ENCODE measurements at regions not wholly inside any gene's neighbourhood (a gene's known extent, or its start where the extent isn't known, plus 50 kb on each side); places are given as distances from the start of the nearest gene placed in this dataset.
"Not testable (repeated sequence)": the region's sequence is repeated elsewhere in the genome, so short reads cannot be mapped to it uniquely, and the experiment has no call there.

GRCh38 chr22:23503142-23503541 lies 76.9 kb downstream of the IGLL1 start:
- intact Hi-C loops (cut with DNase I) = no loop called here
- peak in 4 of 42 donors; percentile 2 to 23 (median 5) for DNase-seq

DNA sequence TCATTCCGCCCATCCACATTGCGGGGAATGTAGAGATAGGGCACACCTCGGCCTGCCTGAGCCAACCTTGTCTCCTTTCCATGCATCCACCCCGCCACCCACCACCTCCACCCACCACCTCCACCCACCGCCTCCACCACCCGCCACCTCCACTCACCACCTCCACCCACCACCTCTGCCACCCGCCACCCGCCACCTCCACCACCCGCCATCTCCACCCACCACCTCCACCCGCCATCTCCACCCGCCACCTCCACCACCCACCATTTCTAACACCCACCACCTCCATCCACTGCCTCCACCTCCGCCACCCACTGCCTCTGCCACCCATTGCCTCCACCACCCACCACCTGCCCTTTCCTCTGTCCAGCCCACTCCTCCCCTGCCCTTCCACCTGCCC lies 78.4 kb downstream of the IGLL1 start:
- intact Hi-C loops (cut with DNase I) = no loop called here
- DNase-seq = peak in 2 of 42 donors; percentile 1

DNA sequence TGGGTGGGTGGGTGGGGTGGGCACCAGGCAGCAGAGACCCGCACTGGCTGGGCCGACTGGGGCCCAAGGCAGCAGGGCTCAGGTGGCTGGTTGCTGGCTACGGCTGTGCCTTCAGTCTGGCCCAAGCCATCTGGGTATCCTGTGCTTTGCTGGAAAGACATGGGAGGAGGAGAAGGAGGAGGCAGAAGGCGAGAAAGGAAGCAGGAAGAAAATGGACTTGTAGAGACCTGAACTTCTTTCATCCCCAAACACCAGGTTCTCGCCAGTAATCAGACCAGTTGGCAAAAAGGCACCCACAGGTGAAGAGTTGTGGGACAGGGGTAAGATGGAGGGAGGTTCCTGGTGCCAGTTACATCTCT lies 78.8 kb downstream of the IGLL1 start:
- peak in 2 of 42 donors; percentile 0 to 15 for DNase-seq

DNA sequence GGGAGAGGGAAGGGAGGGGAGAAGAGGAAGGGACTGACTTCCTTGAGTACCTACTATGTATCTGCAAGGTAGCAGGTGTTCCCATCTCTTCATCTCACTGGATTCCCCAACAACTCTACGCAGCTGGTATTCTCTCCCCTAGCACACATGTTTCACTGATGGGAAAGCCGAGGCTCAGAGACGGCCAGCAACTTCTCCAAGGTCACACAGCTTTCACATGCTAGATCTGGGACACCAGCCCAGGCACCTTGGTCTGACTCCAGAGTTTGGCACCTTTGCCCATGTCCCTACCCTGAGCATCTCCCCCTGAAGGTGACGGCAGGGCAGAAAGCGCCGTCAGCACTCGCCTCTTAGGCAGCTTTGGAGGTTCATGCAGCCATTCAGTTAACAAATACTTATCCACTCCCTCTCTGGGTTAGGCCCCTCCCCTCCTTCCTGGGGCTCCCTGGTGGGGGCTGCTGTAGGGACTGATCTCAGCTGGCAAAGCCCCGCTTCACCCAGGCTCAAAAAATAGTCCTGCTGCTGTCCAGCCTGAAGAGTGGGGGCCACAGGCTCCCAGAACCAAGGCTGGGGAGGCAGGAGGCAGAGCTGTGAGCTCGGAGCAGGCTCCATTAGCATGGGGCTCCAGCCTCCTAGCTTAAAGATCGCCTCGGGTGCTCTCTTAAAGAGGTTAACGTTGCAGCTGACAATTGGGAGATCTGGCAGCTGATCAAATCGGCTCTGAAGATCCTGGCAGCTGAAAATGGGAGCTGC lies 79.4 kb downstream of the IGLL1 start:
- DNase-seq = peak in 5 of 42 donors; percentile 2 to 20 (median 7)
- intact Hi-C loops (cut with DNase I) = no loop called here

More for the DNA sequence above, 78.8 kb downstream of the IGLL1 start:
- intact Hi-C loops (cut with DNase I) = no loop called here

DNA sequence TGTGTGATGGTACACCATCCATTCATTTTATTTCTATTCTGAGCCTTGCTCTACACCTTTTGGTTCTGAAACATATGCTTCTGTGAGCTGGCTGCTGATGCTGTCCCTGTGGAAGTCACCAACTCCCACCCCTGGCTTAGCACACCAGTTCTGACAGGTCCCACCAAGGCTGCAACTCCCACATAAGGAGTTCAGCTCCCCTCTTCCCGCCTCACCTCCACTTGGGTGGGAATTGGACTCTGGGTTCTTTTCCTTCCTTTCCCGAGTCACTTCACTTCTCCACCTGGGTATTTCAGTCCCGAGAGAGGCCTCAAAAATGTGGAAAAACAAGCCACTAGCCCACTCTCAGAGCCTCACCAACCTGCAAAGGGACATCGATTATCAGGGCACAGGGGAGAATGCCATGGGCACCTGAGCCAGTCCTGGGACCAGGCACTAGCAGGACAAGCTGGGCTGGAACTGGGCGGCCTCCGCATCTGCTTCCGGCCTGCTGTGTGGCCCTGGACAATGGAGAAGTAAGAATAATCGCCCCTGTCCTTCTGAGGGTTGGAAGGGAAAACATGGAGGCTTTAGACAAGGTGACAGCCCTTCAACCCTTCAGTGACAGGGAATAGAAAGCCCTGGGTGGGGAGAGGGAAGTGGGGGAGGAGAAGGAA lies 80.1 kb downstream of the IGLL1 start:
- DNase-seq = no peak
- intact Hi-C loops (cut with DNase I) = no loop called here

- peak in 5 of 42 donors; percentile 6 to 30 (median 15) for DNase-seq
- intact Hi-C loops (cut with DNase I) = no loop called here
Measured at GRCh38 chr22:23498811-23499798, 81.0 kb downstream of the IGLL1 start.

GRCh38 chr22:23497889-23498288 lies 82.2 kb downstream of the IGLL1 start:
- DNase-seq = peak in 1 of 42 donors; percentile 10
- intact Hi-C loops (cut with DNase I) = not testable (repeated sequence)

DNA sequence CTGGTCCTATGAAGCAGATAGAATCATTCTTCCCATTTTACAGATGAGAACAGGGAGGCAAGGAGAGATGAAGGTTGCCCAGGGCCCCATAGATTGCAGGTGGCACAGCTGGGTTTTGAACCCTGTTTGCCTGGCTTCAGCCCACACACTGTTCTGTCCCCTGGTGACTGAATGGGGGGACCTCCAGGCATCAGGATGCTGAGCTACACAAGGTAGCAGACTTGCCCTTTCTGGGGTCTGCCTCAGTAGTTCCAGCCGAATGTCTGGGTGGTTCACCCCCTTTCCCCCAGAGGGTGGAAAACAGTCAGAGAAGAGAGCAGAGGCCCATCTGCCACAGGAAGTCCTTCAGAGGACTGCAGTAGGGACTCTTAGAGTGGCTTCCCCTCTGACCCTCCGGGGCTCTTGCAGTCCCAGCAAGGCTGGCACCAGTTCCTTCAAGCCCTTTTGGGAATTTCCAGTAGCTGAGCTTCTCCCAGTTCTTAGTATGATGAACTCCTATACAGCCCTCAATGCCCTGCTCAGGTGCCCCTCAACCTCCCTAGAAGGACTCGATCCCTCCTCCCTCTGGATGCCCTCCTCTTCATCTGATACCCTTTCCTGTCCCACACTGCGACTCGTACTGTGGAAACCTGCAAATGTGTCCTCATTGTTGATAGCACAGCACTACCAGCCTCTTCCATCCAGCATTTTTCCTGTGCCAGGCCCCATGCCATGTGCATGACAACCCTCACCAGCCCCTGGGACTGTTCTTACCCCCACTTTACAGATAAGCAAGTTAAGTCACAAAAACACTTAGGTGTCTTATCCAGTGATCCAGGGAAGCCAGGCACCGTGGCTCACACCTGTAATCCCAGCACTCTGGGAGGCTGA lies 82.8 kb downstream of the IGLL1 start:
- peak in 1 of 42 donors; percentile 7 for DNase-seq
- intact Hi-C loops (cut with DNase I) = no loop called here

- peak in 1 of 42 donors; percentile 16 for DNase-seq
Measured at GRCh38 chr22:23496445-23496833, 83.7 kb downstream of the IGLL1 start.

DNA sequence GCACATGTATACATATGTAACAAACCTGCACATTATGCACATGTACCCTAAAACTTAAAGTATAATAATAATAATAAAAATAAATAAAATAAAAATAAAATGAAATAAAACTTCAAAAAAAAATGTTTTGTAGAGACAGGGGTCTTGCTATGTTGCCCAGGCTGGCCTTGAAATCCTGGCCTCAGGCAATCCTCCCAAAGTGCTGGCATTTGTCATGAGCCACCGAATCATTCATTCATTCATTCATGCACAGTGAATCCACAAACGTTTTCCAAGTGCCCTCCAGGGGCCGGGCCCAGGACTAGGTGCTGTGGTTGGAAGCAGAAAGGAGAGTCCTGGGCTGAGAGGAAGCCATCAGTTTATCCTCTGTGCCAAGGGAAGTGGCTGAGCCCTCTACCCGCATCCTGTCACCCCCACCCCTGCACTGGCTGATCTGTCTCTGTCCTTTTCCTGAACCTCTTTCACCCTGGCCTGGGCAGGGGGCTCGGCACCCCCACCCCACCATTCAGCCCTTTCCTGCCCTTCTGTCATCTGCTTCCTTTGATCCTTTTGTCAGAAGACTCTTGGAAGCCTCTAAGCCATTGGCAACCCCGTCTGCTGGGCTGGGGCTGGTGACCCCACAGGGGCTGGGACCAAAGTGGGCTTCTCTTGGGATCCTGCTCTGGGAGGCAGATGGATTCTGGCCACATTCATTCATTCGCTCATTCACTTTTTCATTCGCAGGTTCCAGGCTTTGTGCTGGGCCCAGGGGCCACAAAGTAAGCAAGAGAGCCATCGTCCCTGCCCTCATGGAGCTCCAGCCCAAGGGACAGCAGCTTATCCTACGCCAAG lies 84.3 kb downstream of the IGLL1 start:
- DNase-seq = peak in 1 of 42 donors; percentile 21
- intact Hi-C loops (cut with DNase I) = no loop called here

More at GRCh38 chr22:23496445-23496833, 83.7 kb downstream of the IGLL1 start:
- intact Hi-C loops (cut with DNase I) = no loop called here

DNA sequence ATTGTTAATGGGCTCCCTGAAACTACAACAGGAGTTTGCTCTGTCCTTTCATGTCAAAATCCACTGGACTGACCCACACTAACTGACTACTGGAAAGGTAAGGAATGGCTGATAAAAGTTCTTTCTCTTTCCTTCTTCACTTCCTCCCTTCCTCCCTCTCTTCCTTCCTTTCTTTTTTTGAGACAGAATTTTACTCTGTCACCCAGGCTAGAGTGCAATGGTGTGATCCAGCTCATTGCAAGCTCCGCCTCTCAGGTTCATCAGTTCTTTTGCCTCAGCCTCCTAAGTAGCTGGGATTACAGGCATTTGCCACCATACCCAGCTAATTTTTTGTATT lies 85.2 kb downstream of the IGLL1 start:
- intact Hi-C loops (cut with DNase I) = no loop called here
- no peak for DNase-seq

DNA sequence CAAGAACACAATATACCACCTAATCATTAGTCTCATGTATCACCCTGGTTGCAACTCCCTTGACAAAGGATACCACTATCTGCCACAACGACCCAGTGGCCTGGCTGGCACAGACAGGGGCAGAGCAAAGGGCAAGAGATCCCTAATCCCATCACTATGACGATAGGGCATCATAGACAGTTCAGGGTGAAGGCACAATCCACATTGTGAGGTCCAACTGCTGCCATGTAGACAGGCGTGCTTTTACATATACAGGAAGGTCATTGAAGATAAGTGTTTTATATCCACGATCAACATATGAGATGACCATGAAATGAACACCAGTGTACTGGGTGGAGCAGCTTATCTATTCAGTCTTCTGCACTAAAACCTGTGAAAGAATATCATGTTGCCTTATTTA lies 94.6 kb downstream of the IGLL1 start:
- intact Hi-C loops (cut with DNase I) = no loop called here
- DNase-seq = no peak

DNA sequence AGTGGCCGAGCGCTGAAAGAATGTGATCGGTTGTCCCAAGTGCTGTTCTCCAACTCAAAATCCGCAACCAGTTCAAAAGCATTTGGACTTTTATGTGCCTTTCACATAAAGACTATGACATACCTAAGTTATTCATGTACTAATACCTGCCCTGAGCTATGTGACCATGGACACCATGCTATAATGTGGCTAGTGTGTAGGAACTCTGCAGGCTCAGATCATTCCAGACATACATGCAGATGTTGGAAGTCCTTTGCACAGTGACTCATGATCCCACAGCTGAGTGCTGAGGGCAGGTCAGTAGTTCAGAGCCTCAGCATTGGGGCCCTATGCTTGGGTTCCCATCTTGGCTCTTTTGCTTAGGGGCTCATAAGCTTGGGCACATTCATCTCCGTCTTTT lies 95.4 kb downstream of the IGLL1 start:
- intact Hi-C loops (cut with DNase I) = no loop called here
- DNase-seq = no peak

DNA sequence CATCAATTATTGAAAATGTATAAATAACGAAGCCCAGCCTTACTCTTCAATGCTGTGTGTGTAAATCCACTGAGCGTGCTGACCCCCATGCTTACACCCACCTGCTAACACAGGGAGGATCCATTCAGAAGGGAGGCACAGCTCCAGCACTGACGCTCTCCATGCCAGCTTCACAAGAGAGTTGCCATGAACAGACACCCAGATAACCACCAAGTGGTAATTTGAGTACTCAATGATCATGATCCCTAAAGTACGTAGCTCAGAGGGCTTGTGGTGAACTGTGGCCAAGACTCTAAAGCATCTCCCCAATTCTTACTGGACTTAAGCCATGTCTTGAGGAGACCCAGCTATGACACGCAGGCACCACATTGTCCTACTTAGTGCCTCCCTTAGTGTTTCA lies 98.7 kb downstream of the IGLL1 start:
- DNase-seq = no peak
- intact Hi-C loops (cut with DNase I) = no loop called here

GRCh38 chr22:23478175-23478574 lies 101.9 kb downstream of the IGLL1 start:
- no peak for DNase-seq

GRCh38 chr22:23474531-23474930 lies 105.6 kb downstream of the IGLL1 start:
- intact Hi-C loops (cut with DNase I); DNase-seq: not testable (repeated sequence)

More at GRCh38 chr22:23478175-23478574, 101.9 kb downstream of the IGLL1 start:
- intact Hi-C loops (cut with DNase I) = no loop called here

DNA sequence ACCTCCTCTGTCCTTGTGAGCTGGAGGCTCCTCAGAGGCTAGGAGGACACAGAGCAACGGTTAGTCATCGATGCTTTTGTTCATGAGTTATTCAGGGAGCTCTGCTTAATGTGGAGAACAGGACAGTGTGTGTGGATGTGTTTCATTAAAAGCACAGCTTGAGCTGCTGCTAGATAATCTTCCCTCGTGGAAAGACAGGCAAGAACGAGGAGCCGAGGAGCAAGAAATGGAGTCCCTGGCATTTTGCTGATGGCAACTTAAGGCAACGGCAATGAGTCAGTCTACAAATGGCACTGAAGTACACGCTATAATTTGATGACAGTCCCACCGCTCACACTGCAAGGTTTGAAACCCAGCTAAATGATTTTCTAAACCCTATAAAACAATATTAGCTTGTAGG lies 106.2 kb downstream of the IGLL1 start:
- intact Hi-C loops (cut with DNase I) = no loop called here
- DNase-seq = no peak

- DNase-seq; intact Hi-C loops (cut with DNase I): not testable (repeated sequence)
Measured at GRCh38 chr22:23472376-23472775, 107.7 kb downstream of the IGLL1 start.

Data from head of caudate nucleus (tissue), 42 donors.